Transverse colon (tissue), 4 donors: ENCODE measurements at regions not wholly inside any gene's neighbourhood (a gene's known extent, or its start where the extent isn't known, plus 50 kb on each side); places are given as distances from the start of the nearest gene placed in this dataset.

Experiments
- DNase-seq: peaks from one replicate; pipeline ENCODE4 v3.0.0-alpha.2; 2019
- H3K27ac ChIP-seq, 4 donors: fragments of 200-600 bp; sonication (generic); 2 replicates each; pipeline ENCODE4 v1.5.1; 2016 to 2018; ENCODE audit warnings: inconsistent platforms in 4 of 4
- H3K27me3 ChIP-seq: fragments of 200-600 bp; sonication (generic); 2 replicates; pipeline ENCODE4 v1.5.1; 2017; ENCODE audit warnings: inconsistent platforms
- H3K36me3 ChIP-seq, 4 donors: fragments of 200-600 bp; sonication (generic); 2 replicates each; pipeline ENCODE4 v1.5.1; 2017 to 2019; ENCODE audit warnings: inconsistent platforms in 4 of 4
- H3K4me1 ChIP-seq, 4 donors: fragments of 200-600 bp; sonication (generic); 2 replicates each; pipeline ENCODE4 v1.5.1; 2017 to 2020; ENCODE audit warnings: inconsistent platforms in 4 of 4
- H3K4me3 ChIP-seq, 4 donors: fragments of 200-600 bp; sonication (generic); 1 replicate in 1 of 4; 2 replicates in 3 of 4; pipeline versions ENCODE4 v1.5.1 to v1.6.1; 2017 to 2019; ENCODE audit warnings: inconsistent platforms in 4 of 4
- H3K9me3 ChIP-seq, 2 donors: fragments of 200-600 bp; sonication (generic); 2 replicates each; pipeline ENCODE4 v1.5.1; 2017 to 2019; ENCODE audit warnings: inconsistent platforms in 2 of 2
- EP300 ChIP-seq: sonication (generic); formaldehyde crosslinking; IDR thresholded peaks from one replicate; pipeline ENCODE4 v1.6.1; 2017; ENCODE audit warnings: antibody characterized with exemption, low read depth
- POLR2A ChIP-seq: fragments of 450-650 bp; IDR thresholded peaks from one replicate; pipeline ENCODE4 v1.6.1; 2016; ENCODE audit warnings: antibody characterized with exemption, mild to moderate bottlenecking, moderate library complexity
- POLR2AphosphoS5 ChIP-seq, 3 donors: sonication (generic); formaldehyde crosslinking; IDR thresholded peaks; one replicate each; pipeline ENCODE4 v1.6.1; 2016; ENCODE audit warnings: antibody characterized with exemption in 3 of 3
- WGBS, 2 donors: methylation state at CpG; one replicate each; pipeline ENCODE4 v1.1.5; 2018; ENCODE audit warnings: low coverage in 1 of 2; 5-methylcytosine and 5-hydroxymethylcytosine counted together
- in situ Hi-C, 4 donors: fragments of 200-750 bp; cut with MboI; loops; one replicate each; pipeline versions ENCODE4 v1.15.0 to v1.15.1; 2017; ENCODE audit warnings: low sequenced_read_pairs in 3 of 4, low pct_ligation_motif_present in 1 of 4, low pct_unique_long_range_greater_than_20kb in 1 of 4
- intact Hi-C: fragments of 100-400 bp; cut with DNase I; formaldehyde crosslinking; loops from one replicate; pipeline ENCODE4 v1.15.1; 2023; ENCODE audit warnings: low total_unique reads
- TF ChIP-seq, protein P1 (sequence below), 5 experiments: fragments of 200-600 bp in 3 of 5; fragments of 450-650 bp in 2 of 5; sonication (generic) in 3 of 5; IDR thresholded peaks; 1 replicate in 2 of 5; 2 replicates in 3 of 5; pipeline ENCODE4 v1.5.1; 2016 to 2017; ENCODE audit warnings: antibody characterized with exemption in 5 of 5, inconsistent platforms in 3 of 5, mild to moderate bottlenecking in 2 of 5, moderate library complexity in 1 of 5

DNA sequence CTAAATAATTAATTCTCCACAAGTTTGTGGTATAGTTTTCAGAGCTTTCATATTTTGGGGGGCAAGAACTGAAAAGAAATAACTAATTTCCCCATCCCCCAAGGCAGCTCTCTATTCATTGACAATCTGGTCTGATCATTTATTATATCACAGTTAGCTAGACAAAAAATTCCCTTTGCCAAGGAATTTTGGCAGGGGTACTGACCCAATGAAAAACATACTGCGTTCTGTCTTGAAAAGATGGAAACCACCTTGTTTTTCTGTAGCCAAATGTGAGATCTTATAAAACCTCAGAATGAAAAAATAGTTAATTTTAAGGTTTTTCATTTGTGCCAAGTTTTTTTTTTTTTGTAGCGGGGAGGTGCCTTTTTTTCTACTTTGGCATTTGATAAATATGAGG is 1008.9 kb downstream of the EFNA5 start:
- WGBS, 2 donors = 31 to 46% methylated on average over 2 of the region's 2 CpGs
- no peaks in the 10 kb centered on the region for H3K9me3 ChIP-seq
- DNase-seq = no peak

DNA sequence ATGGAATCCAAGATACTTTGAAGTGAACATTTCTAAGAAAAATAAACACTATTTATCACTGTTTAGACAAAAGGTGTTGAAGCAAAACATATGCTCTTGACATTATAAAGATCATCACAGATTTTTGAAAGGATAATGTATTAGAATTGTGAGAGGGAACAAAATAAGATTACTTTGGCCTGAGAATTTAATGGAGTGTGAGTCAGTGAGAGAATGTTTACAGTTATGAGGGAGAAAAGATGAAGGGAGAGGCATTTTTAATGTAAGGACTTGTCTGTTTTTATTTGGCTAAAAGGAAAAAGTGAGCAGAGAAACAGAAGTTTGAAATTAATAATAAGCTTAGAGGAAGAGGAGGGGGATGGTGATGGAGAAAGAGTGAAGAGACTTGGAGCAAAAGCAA is 1010.1 kb downstream of the EFNA5 start:
- Histone ChIP-seq H3K9me3 (no peaks in the 10 kb centered on the region), H3K27me3 (no peaks in the 10 kb centered on the region), H3K27ac (no peak overlapping the region), H3K36me3 (no peaks in the 10 kb centered on the region), H3K4me3 (no peak overlapping the region), H3K4me1 (no peaks in the 10 kb centered on the region)
- DNase-seq = no peak
- intact Hi-C loops = no loop called here
- no peak for TF ChIP-seq POLR2AphosphoS5 (IDR thresholded peaks at IDR 0.05)
- no peak for TF ChIP-seq EP300
- TF ChIP-seq, protein P1, sequence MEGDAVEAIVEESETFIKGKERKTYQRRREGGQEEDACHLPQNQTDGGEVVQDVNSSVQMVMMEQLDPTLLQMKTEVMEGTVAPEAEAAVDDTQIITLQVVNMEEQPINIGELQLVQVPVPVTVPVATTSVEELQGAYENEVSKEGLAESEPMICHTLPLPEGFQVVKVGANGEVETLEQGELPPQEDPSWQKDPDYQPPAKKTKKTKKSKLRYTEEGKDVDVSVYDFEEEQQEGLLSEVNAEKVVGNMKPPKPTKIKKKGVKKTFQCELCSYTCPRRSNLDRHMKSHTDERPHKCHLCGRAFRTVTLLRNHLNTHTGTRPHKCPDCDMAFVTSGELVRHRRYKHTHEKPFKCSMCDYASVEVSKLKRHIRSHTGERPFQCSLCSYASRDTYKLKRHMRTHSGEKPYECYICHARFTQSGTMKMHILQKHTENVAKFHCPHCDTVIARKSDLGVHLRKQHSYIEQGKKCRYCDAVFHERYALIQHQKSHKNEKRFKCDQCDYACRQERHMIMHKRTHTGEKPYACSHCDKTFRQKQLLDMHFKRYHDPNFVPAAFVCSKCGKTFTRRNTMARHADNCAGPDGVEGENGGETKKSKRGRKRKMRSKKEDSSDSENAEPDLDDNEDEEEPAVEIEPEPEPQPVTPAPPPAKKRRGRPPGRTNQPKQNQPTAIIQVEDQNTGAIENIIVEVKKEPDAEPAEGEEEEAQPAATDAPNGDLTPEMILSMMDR (IDR thresholded peaks at IDR 0.05) = no peak
- TF ChIP-seq POLR2A = no peak
- in situ Hi-C loops = no loop called here

More for the DNA sequence above, 1008.9 kb downstream of the EFNA5 start:
- H3K27ac ChIP-seq = no peak overlapping the region
- TF ChIP-seq EP300 (no peak), POLR2AphosphoS5 (IDR thresholded peaks at IDR 0.05) (no peak), POLR2A (no peak)
- TF ChIP-seq, protein P1 (IDR thresholded peaks at IDR 0.05) = no peak
- no peaks in the 10 kb centered on the region for H3K4me1 ChIP-seq
- H3K36me3 ChIP-seq = no peaks in the 10 kb centered on the region
- no peaks in the 10 kb centered on the region for H3K27me3 ChIP-seq
- intact Hi-C loops = no loop called here
- in situ Hi-C loops = no loop called here
- H3K4me3 ChIP-seq = no peak overlapping the region

DNA sequence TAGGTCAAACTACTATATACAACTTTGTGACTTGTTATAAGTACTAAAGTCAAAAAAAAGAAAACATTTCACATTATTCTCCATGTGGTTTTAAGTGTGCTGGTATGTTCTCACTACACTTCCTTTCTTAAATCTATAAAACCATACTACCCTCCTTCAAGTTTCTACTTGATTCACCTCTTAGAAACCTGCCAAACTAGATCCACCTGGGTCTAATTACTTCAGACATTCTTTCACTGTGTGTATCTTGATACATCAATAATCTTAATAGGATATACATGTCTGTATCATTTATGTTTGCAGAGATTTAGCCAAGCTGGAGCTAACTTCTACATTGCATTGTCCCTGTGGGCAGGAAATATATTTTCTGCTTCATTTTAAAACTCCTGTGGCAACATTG is 1012.6 kb downstream of the EFNA5 start:
- TF ChIP-seq EP300 = no peak
- TF ChIP-seq, protein P1 (IDR thresholded peaks at IDR 0.05) = no peak
- TF ChIP-seq POLR2AphosphoS5 (IDR thresholded peaks at IDR 0.05) = no peak
- TF ChIP-seq POLR2A = no peak
- no peaks in the 10 kb centered on the region for H3K27me3 ChIP-seq
- in situ Hi-C loops = no loop called here

DNA sequence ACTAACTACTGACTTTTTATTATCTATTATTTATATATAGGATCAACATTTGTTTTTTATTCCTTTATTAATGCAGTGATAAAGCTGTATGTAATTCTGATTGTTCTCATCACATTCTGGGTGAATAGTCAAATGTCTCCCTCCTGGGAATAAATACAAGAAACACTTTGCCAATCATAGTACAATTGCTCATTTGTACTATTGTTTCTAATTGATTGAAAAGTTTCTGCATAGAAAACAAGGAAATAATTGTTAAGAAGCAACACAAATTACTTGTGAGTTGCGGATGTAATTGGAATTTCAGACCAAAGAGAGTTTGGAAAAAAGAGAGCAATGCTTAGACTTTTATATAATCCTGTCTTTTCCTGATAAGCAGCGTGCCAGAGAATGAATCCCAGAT is 1013.9 kb downstream of the EFNA5 start:
- H3K4me1 ChIP-seq = no peaks in the 10 kb centered on the region
- in situ Hi-C loops = no loop called here
- H3K9me3 ChIP-seq = no peaks in the 10 kb centered on the region
- H3K27me3 ChIP-seq = no peaks in the 10 kb centered on the region
- H3K4me3 ChIP-seq = no peak overlapping the region
- intact Hi-C loops = no loop called here
- DNase-seq = no peak
- no peaks in the 10 kb centered on the region for H3K36me3 ChIP-seq
- WGBS, 2 donors = 48 to 76% methylated on average over 2 of the region's 2 CpGs
- H3K27ac ChIP-seq = no peak overlapping the region
- TF ChIP-seq POLR2AphosphoS5 (IDR thresholded peaks at IDR 0.05) (no peak), POLR2A (no peak), EP300 (no peak)
- TF ChIP-seq, protein P1 (IDR thresholded peaks at IDR 0.05) = no peak

More for the DNA sequence above, 1012.6 kb downstream of the EFNA5 start:
- Histone ChIP-seq H3K4me1 (no peaks in the 10 kb centered on the region), H3K9me3 (no peaks in the 10 kb centered on the region), H3K36me3 (no peaks in the 10 kb centered on the region), H3K4me3 (no peak overlapping the region), H3K27ac (no peak overlapping the region)
- DNase-seq = no peak
- intact Hi-C loops = no loop called here
